Peyer's patch (tissue), 4 donors: ENCODE measurements at regions not wholly inside any gene's neighbourhood (a gene's known extent, or its start where the extent isn't known, plus 50 kb on each side); places are given as distances from the start of the nearest gene placed in this dataset.

ENCODE experiments used
- DNase-seq, 3 donors: peaks; one replicate each; pipeline ENCODE4 v3.0.0-alpha.2; 2017 to 2019
- H3K27ac ChIP-seq, 4 donors: fragments of 200-600 bp; sonication (generic); one replicate each; pipeline ENCODE4 v1.5.1; 2016 to 2019
- H3K27me3 ChIP-seq, 2 donors: fragments of 200-600 bp; sonication (generic); one replicate each; pipeline ENCODE4 v1.5.1; 2019
- H3K36me3 ChIP-seq, 3 donors: fragments of 200-600 bp; sonication (generic); one replicate each; pipeline ENCODE4 v1.5.1; 2016 to 2019
- H3K4me1 ChIP-seq, 4 donors: fragments of 200-600 bp; sonication (generic); one replicate each; pipeline ENCODE4 v1.5.1; 2016 to 2019
- H3K4me3 ChIP-seq, 4 donors: fragments of 200-600 bp; sonication (generic); 1 replicate in 3 of 4; 2 replicates in 1 of 4; pipeline ENCODE4 v1.5.1; 2016 to 2019; ENCODE audit warnings: mild to moderate bottlenecking in 1 of 4
- H3K9me3 ChIP-seq, 4 donors: fragments of 200-600 bp; sonication (generic); one replicate each; pipeline ENCODE4 v1.5.1; 2016 to 2019; ENCODE audit warnings: mild to moderate bottlenecking in 1 of 4
- POLR2A ChIP-seq, 2 donors: fragments of 450-650 bp; IDR thresholded peaks; one replicate each; pipeline ENCODE4 v1.5.1; 2017; ENCODE audit warnings: antibody characterized with exemption in 2 of 2, mild to moderate bottlenecking in 2 of 2, moderate library complexity in 2 of 2
- TF ChIP-seq, protein P1 (sequence below), 6 experiments: fragments of 450-650 bp in 4 of 6; fragments of 200-600 bp in 2 of 6; sonication (generic) in 1 of 6; IDR thresholded peaks; one replicate each; pipeline ENCODE4 v1.5.1; 2017 to 2019; ENCODE audit warnings: antibody characterized with exemption in 6 of 6, mild to moderate bottlenecking in 3 of 6, moderate library complexity in 1 of 6

DNA sequence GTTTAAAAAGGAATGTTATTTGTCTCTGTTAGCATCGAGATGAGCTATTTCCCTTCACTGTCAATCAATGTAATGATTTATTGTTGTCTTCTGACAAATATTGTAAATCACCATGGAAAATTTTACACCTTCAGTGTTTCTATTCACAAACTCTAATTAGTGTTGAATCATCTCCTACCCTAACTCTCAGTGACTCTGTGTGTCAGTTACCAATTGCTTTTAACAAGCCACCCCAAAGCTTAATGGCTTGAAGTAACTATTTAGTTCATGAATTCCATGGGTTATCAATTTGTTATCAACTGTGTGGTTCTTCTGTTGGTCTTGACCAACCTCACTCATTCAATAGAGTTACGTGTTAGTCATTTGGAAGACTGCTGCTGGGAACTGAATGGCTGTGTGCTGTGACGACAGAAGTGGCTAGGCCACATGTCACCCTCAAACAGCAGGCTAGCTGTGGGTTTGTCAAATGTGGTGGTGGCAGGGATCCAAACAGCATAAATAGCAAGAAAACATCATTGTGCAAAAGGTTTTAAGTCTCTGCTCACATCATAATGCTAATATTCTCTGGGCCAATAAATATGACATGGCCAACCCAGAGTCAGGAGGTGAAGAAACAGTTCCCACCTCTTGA is 910.8 kb upstream of the CDH2 start:
- Histone ChIP-seq H3K9me3 (no peaks in the 10 kb centered on the region), H3K27me3 (no peaks in the 10 kb centered on the region), H3K36me3 (no peaks in the 10 kb centered on the region), H3K27ac (no peak overlapping the region), H3K4me3 (no peak overlapping the region), H3K4me1 (no peaks in the 10 kb centered on the region)
- TF ChIP-seq POLR2A (IDR thresholded peaks at IDR 0.05): no peak
- TF ChIP-seq, protein P1, sequence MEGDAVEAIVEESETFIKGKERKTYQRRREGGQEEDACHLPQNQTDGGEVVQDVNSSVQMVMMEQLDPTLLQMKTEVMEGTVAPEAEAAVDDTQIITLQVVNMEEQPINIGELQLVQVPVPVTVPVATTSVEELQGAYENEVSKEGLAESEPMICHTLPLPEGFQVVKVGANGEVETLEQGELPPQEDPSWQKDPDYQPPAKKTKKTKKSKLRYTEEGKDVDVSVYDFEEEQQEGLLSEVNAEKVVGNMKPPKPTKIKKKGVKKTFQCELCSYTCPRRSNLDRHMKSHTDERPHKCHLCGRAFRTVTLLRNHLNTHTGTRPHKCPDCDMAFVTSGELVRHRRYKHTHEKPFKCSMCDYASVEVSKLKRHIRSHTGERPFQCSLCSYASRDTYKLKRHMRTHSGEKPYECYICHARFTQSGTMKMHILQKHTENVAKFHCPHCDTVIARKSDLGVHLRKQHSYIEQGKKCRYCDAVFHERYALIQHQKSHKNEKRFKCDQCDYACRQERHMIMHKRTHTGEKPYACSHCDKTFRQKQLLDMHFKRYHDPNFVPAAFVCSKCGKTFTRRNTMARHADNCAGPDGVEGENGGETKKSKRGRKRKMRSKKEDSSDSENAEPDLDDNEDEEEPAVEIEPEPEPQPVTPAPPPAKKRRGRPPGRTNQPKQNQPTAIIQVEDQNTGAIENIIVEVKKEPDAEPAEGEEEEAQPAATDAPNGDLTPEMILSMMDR (IDR thresholded peaks at IDR 0.05): no peak
- DNase-seq: no peak

DNA sequence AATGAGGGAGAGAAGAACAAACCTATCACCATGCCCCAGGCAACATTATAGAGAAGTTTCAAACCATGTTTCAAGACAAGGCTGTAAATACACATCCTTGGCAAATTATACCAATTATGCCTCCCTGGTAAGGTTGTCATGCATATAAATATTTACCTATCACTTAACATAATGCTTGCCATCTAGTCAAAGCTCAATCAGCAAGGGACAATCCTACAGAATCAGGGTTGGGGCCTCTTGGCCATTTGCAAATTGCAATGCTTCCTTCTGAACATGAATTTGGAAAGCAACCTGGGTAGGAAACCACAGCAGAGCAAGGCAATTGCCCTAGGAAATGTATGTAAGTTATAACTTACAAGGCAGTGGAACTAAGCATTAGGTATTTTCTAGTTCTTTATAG is 907.2 kb upstream of the CDH2 start:
- TF ChIP-seq, protein P1 (IDR thresholded peaks at IDR 0.05): no peak
- no peak for TF ChIP-seq POLR2A (IDR thresholded peaks at IDR 0.05)
- Histone ChIP-seq H3K27ac (no peak overlapping the region), H3K4me1 (no peaks in the 10 kb centered on the region), H3K27me3 (no peaks in the 10 kb centered on the region), H3K9me3 (no peaks in the 10 kb centered on the region), H3K36me3 (no peaks in the 10 kb centered on the region), H3K4me3 (no peak overlapping the region)
- DNase-seq: no peak

DNA sequence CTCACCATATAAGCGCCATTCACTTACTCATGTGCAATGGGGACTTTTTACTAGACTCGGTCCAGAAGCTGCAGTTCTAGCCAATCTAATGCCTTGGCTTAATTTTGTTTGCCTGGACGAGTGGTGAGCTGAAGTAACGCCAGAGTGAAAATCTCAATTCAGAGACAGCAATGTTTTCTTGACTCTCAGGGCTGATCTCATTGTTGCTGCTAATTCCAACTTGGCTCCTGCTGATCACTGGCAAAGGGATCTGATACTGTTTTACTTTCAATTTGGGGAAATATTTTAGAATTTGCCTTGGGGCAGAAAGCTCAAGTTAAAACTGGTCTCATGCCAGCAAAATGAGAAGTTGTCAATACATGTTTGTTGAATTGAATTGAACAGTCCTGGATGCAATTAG is 906.6 kb upstream of the CDH2 start:
- Histone ChIP-seq H3K27ac (no peak overlapping the region), H3K36me3 (no peaks in the 10 kb centered on the region), H3K27me3 (no peaks in the 10 kb centered on the region), H3K9me3 (no peaks in the 10 kb centered on the region), H3K4me1 (no peaks in the 10 kb centered on the region), H3K4me3 (no peak overlapping the region)
- TF ChIP-seq, protein P1 (IDR thresholded peaks at IDR 0.05): no peak
- TF ChIP-seq POLR2A (IDR thresholded peaks at IDR 0.05): no peak
- DNase-seq: no peak

DNA sequence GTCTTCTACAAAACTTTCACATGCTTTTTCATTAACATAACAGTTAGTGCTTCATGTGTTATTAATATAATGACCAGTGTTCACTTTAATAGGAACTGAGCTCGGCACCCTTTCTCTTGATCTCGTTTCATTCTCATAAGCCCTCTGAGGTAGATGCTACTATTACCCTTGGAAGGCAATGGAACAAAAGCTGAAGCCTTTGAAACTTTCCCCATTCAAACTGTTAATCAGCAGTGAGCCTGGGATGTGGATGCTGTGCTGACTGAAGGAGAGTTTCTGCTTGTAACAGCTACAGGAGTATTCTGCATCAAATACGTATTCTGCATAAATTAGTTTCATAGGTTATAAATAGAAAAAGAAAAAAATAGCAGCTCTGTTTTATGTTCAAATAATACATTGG is 904.0 kb upstream of the CDH2 start:
- H3K36me3 ChIP-seq: no peaks in the 10 kb centered on the region
- no peak for DNase-seq
- no peak for TF ChIP-seq POLR2A (IDR thresholded peaks at IDR 0.05)
- TF ChIP-seq, protein P1 (IDR thresholded peaks at IDR 0.05): no peak
- H3K4me1 ChIP-seq: no peaks in the 10 kb centered on the region
- H3K9me3 ChIP-seq: no peaks in the 10 kb centered on the region
- H3K27ac ChIP-seq: no peak overlapping the region
- H3K4me3 ChIP-seq: no peak overlapping the region
- H3K27me3 ChIP-seq: no peaks in the 10 kb centered on the region

DNA sequence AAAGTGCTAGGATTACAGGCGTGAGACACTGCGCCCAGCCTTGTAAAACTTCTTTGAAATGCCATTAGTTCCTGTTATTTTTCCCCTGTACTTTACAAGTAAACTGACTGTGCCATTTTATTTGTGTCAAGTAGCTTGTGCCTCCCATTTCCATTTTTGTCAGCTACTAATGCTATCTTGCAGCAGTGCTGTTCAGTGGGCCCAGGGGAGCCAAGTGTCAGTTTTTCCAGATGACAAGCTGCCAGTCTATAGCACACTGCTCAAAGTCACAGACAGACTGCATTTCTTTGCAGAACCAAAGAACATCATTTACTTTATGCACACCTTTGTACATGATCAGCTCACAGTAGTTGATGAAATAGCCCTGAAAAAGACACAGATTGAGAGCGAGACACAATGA is 901.3 kb upstream of the CDH2 start:
- Histone ChIP-seq H3K4me1 (no peaks in the 10 kb centered on the region), H3K9me3 (no peaks in the 10 kb centered on the region), H3K27me3 (no peaks in the 10 kb centered on the region), H3K4me3 (no peak overlapping the region), H3K27ac (no peak overlapping the region), H3K36me3 (no peaks in the 10 kb centered on the region)
- DNase-seq: no peak
- TF ChIP-seq, protein P1 (IDR thresholded peaks at IDR 0.05): no peak
- TF ChIP-seq POLR2A (IDR thresholded peaks at IDR 0.05): no peak

DNA sequence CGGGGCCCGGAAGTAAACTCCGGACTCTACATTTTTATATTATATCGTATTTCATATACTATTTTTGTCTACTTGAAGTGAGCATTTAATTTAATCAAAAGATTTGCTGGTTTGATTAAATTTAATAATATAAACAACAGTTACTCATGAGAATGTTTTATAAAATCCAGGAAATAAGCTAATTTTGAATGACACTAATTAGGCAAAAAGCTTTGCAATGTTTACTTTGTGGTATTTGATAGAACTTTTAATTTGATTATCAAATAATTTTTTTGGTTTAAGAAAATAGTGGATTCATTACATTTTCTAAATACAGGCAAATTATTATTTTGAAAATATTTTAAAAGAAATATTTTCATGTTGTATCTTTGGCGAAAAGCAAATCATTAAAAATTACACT is 900.4 kb upstream of the CDH2 start:
- Histone ChIP-seq H3K27me3 (no peaks in the 10 kb centered on the region), H3K27ac (no peak overlapping the region), H3K4me1 (no peaks in the 10 kb centered on the region), H3K4me3 (no peak overlapping the region), H3K9me3 (no peaks in the 10 kb centered on the region), H3K36me3 (no peaks in the 10 kb centered on the region)
- no peak for DNase-seq
- TF ChIP-seq, protein P1 (IDR thresholded peaks at IDR 0.05): no peak
- no peak for TF ChIP-seq POLR2A (IDR thresholded peaks at IDR 0.05)
